RWPE2 (cell line): ENCODE measurements at regions not wholly inside any gene's neighbourhood (a gene's known extent, or its start where the extent isn't known, plus 50 kb on each side); places are given as distances from the start of the nearest gene placed in this dataset.
"Not testable (repeated sequence)": the region's sequence is repeated elsewhere in the genome, so short reads cannot be mapped to it uniquely, and the experiment has no call there.

Experiments used
- ATAC-seq: fragments of 200-7000 bp; cut with Tn5 transposase; 3 replicates; pipeline ENCODE4 v1.9.1; 2021; ENCODE audit warnings: low read depth
- DNase-seq: peaks from one replicate; pipeline ENCODE4 v3.0.0-alpha.2; 2020; ENCODE audit warnings: low spot score
- H3K27ac ChIP-seq: fragments of 450-650 bp; 2 replicates; pipeline ENCODE4 v1.5.1; 2017; ENCODE audit warnings: mild to moderate bottlenecking; ENCODE audit not compliant: poor library complexity, severe bottlenecking
- H3K27me3 ChIP-seq: fragments of 250-450 bp; sonication (Bioruptor Pico); 2 replicates; pipeline ENCODE4 v1.5.1; 2021; ENCODE audit warnings: mild to moderate bottlenecking, moderate library complexity; ENCODE audit not compliant: insufficient read depth, poor library complexity, severe bottlenecking
- H3K36me3 ChIP-seq: fragments of 250-450 bp; sonication (Bioruptor Pico); 2 replicates; pipeline ENCODE4 v1.5.1; 2020; ENCODE audit warnings: low read depth, mild to moderate bottlenecking, moderate library complexity
- H3K4me1 ChIP-seq: fragments of 250-450 bp; sonication (Bioruptor Pico); 2 replicates; pipeline ENCODE4 v1.5.1; 2021; ENCODE audit warnings: mild to moderate bottlenecking, moderate library complexity; ENCODE audit not compliant: insufficient read depth, poor library complexity, severe bottlenecking
- H3K4me3 ChIP-seq: fragments of 250-450 bp; sonication (Bioruptor Pico); 2 replicates; pipeline ENCODE4 v1.5.1; 2021; ENCODE audit warnings: mild to moderate bottlenecking, moderate library complexity; ENCODE audit not compliant: severe bottlenecking
- H3K9me3 ChIP-seq: fragments of 250-450 bp; sonication (Bioruptor Pico); 2 replicates; pipeline ENCODE4 v1.5.1; 2021; ENCODE audit warnings: mild to moderate bottlenecking, moderate library complexity; ENCODE audit not compliant: severe bottlenecking
- TF ChIP-seq, protein P1 (sequence below): fragments of 450-650 bp; IDR thresholded peaks from one replicate; pipeline ENCODE4 v1.5.1; 2017; ENCODE audit warnings: mild to moderate bottlenecking, moderate library complexity; ENCODE audit not compliant: poor library complexity, severe bottlenecking

DNA sequence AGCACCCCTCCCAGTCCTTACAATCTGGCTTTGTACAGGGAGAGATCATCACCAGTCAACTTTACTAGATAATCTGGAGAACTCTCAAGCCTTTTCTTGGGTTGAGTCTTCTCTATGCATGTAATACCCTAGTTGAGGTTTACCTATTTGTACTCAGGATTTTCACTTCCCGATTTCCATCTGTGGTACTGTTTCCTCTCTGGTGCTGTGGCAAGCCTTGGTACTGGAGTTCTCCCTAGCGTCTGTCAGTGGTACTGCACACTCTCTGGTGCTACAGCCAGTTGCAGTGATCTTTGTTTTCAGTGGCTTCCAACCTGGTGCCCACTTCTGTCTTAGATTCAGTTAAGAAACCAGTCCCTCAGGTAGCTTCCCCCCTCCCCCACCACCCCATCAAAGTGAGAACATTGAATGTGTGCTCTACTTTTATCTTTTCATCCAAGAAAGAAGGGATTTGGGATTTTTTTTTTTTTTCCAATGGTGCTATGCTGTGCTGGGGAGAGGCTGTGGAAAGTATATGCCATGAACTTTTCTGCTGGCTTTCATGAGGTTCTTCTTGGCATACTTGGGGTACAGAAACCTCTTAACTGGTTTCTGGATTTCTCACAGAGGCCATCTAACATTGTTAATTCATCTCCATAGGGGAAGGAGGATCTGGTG, 69.4 kb upstream of the EVL start:
- H3K36me3 ChIP-seq = no peaks in the 10 kb centered on the region
- ATAC-seq (peak; percentile 21; the same call in 1 of the 3 replicates), DNase-seq (no peak)
- peak overlapping the region; percentile 98 for H3K27ac ChIP-seq
- TF ChIP-seq, protein P1, sequence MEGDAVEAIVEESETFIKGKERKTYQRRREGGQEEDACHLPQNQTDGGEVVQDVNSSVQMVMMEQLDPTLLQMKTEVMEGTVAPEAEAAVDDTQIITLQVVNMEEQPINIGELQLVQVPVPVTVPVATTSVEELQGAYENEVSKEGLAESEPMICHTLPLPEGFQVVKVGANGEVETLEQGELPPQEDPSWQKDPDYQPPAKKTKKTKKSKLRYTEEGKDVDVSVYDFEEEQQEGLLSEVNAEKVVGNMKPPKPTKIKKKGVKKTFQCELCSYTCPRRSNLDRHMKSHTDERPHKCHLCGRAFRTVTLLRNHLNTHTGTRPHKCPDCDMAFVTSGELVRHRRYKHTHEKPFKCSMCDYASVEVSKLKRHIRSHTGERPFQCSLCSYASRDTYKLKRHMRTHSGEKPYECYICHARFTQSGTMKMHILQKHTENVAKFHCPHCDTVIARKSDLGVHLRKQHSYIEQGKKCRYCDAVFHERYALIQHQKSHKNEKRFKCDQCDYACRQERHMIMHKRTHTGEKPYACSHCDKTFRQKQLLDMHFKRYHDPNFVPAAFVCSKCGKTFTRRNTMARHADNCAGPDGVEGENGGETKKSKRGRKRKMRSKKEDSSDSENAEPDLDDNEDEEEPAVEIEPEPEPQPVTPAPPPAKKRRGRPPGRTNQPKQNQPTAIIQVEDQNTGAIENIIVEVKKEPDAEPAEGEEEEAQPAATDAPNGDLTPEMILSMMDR = peak; percentile 77
- no peaks in the 10 kb centered on the region for H3K9me3 ChIP-seq
- no peak overlapping the region for H3K4me3 ChIP-seq
- peaks cover 34% of the 10 kb centered on the region for H3K4me1 ChIP-seq
- H3K27me3 ChIP-seq = no peaks in the 10 kb centered on the region

DNA sequence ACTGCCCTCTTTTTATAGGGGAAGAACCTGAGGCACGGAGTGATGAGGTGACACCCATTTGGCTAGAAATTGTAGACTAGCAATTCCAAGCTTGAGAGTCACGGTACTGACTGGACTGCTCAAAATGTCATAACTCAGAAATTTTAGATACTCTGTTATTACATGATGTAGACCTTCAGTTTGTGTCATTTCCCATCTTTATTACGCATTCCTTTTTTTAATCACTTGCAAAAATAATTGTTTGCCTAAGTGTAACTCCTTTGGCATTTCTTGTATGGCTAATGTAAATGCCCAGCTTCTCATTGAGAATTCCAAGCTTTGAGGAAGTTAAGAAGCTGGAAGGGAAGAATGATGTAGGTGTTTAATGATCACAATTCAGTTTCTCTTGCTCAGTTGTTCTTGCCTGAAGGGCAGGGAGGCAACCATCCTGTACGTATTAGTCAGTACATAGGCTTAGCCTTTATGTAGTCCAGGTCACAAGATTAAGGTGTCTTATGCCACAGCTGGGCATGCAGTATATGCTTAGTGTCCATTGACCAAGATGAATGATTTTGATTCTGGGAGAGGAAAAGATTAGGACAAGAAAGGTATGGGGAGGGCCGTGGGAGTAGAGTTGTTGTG, 68.2 kb upstream of the EVL start:
- Histone ChIP-seq H3K27me3 (no peaks in the 10 kb centered on the region), H3K4me1 (peaks cover 34% of the 10 kb centered on the region), H3K27ac (peak overlapping the region; percentile 98), H3K4me3 (no peak overlapping the region), H3K9me3 (peaks cover 3% of the 10 kb centered on the region), H3K36me3 (no peaks in the 10 kb centered on the region)
- DNase-seq (peak; percentile 81), ATAC-seq (peak; percentile 90)
- TF ChIP-seq, protein P1 = no peak

GRCh38 chr14:100000398-100000797, 64.8 kb upstream of the EVL start:
- not testable (repeated sequence) for DNase-seq
- peaks cover 11% of the 10 kb centered on the region for H3K36me3 ChIP-seq

GRCh38 chr14:100004392-100004791, 60.8 kb upstream of the EVL start:
- ATAC-seq (no peak), DNase-seq (no peak)
- H3K4me1 ChIP-seq = no peaks in the 10 kb centered on the region
- no peaks in the 10 kb centered on the region for H3K27me3 ChIP-seq
- no peak overlapping the region for H3K4me3 ChIP-seq
- peaks cover 32% of the 10 kb centered on the region for H3K9me3 ChIP-seq
- H3K36me3 ChIP-seq = peaks cover 11% of the 10 kb centered on the region
- no peak overlapping the region for H3K27ac ChIP-seq
- TF ChIP-seq, protein P1 = no peak

More at GRCh38 chr14:100000398-100000797, 64.8 kb upstream of the EVL start:
- Histone ChIP-seq H3K4me1 (peaks cover 33% of the 10 kb centered on the region), H3K9me3 (peaks cover 32% of the 10 kb centered on the region)
- H3K4me3 ChIP-seq, H3K27ac ChIP-seq, ATAC-seq, H3K27me3 ChIP-seq: not testable (repeated sequence)

- no peak for DNase-seq
- H3K4me1 ChIP-seq = peaks cover 4% of the 10 kb centered on the region
- peaks cover 11% of the 10 kb centered on the region for H3K36me3 ChIP-seq
Measured at GRCh38 chr14:100007254-100007653, 58.0 kb upstream of the EVL start.

GRCh38 chr14:100009802-100010201, 55.4 kb upstream of the EVL start:
- DNase-seq = not testable (repeated sequence)

More at GRCh38 chr14:100007254-100007653, 58.0 kb upstream of the EVL start:
- peaks cover 27% of the 10 kb centered on the region for H3K9me3 ChIP-seq
- TF ChIP-seq, protein P1 = no peak
- no peaks in the 10 kb centered on the region for H3K27me3 ChIP-seq
- no peak overlapping the region for H3K27ac ChIP-seq
- no peak overlapping the region for H3K4me3 ChIP-seq
- ATAC-seq = no peak

More at GRCh38 chr14:100009802-100010201, 55.4 kb upstream of the EVL start:
- not testable (repeated sequence) for H3K36me3 ChIP-seq, H3K27me3 ChIP-seq, H3K4me3 ChIP-seq, H3K4me1 ChIP-seq, H3K9me3 ChIP-seq, ATAC-seq, H3K27ac ChIP-seq
